Right ventricle myocardium superior (tissue), 1 donor: ENCODE measurements at regions not wholly inside any gene's neighbourhood (a gene's known extent, or its start where the extent isn't known, plus 50 kb on each side); places are given as distances from the start of the nearest gene placed in this dataset.
"Not testable (repeated sequence)": the region's sequence is repeated elsewhere in the genome, so short reads cannot be mapped to it uniquely, and the experiment has no call there.

ENCODE experiments used
- ATAC-seq: fragments of 200-7000 bp; cut with Tn5 transposase; one replicate; pipeline ENCODE4 v1.9.1; 2020; ENCODE audit warnings: mild to moderate bottlenecking; ENCODE audit not compliant: poor library complexity
- DNase-seq: peaks from one replicate; pipeline ENCODE4 v3.0.0-alpha.2; 2020
- intact Hi-C: fragments of 100-400 bp; cut with DNase I; formaldehyde crosslinking; loops from one replicate; pipeline ENCODE4 v1.11.2; 2022
- donor health status: DM: no; HTN: yes; CAD: no; lungs with severe emphysema.

DNA sequence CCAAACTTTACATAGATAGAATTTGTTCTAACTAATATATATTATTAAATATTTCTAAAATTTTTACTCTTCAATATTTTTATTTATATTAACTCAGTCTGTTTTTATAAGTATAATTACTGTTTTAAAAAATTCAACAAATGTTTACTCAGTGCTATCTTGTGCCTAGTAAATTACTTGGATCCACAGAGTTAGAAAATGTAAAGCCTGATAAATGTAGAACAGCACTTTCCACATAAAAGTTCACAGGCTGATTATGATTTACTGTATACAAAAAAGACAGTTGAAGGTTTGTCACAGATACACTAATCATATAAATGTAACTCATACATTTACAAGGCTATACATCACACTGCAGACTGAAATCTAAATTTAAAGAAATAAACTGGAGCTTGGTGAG, 170.0 kb downstream of the FOXG1 start:
- no peak for ATAC-seq
- no peak for DNase-seq
- intact Hi-C loops: no loop called here

DNA sequence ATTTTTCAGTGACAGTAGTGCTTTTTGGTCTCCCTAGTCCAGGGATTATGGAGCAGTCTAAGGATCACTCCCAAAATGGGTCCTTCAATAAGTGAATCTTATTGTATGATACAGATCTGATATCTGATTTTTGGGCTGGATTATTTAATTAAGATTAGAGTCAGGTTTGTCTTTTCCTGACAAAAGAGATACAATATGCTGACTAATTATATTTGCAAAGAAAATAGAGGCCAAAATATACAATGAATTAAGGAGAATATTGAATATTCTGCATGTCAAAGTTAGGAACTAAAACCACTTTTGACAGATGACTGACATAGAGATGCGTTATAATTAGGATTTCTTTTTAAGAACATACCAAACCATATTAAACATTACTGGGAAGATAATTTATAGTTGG, 175.2 kb downstream of the FOXG1 start:
- intact Hi-C loops: no loop called here
- DNase-seq (no peak), ATAC-seq (no peak)

DNA sequence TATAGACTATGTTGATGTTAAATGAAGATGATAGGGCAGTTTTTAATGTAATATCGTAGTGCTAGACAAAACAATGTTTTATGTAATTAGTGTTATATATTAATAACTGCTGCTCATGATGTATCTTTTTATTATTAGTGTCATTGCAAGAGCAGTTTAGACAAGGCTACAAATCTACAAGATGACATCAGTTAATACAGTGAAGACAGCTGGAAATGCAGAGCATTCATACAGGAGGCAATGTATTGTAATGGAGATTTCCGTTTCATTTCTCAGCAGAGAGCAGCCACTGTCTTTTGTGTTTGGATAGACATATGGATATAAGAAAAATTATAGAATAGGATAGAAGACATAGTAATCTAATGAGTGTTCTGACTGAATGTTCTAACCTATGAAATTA, 178.0 kb downstream of the FOXG1 start:
- no peak for ATAC-seq
- DNase-seq: no peak
- intact Hi-C loops: no loop called here

DNA sequence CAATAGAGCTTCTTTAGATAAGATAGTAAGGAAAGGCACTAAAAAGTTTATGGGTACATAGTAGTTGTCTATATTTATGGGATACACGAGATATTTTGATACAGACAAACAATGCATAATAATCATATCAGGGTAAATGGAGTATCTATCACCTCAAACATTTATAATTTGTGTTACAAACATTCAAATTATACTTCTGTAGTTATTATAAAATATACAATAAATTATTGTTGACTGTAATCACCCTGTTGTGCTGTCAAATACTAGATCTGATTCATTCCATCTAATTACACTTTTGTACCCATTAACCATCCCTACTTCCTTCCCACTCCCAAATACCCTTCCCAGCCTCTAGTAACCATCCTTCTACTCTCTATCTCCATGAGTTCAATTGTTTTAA, 179.7 kb downstream of the FOXG1 start:
- intact Hi-C loops: no loop called here
- no peak for DNase-seq
- no peak for ATAC-seq

DNA sequence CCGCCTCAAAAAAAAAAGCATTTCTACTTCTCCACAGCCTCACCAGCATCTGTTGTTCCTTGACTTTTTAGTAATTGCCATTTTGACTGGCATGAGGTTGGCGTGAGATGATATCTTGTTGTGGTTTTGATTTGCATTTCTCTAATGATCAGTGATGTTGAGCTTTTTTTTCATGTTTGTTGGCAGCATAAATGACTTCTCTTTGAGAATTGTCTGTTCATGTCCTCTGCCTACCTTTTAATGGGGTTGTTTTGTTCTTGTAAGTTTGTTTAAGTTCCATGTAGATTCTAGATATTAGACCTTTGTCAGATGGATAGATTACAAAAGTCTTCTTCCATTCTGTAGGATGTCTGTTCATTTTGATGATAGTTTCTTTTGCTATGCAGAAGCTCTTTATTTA, 182.9 kb downstream of the FOXG1 start:
- intact Hi-C loops: no loop called here
- DNase-seq (no peak), ATAC-seq (no peak)

DNA sequence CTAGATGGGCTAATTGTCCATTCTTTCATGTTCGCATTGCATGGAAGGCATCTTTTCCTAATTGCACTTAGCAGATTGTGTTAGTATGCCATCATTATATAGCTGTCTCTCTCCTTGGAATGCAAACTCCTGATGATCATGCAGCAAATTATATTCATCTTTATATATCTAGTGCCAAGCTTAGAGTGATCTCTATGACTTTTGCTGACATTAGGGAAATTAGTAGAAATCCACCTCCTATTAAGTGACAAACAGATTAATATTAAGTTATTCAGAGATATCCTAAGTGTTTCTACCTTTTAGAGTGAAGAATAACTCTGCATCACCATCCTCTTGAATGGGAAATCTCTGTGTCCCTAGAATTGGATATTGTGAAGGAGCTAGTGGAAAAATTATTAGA, 185.6 kb downstream of the FOXG1 start:
- intact Hi-C loops: no loop called here
- ATAC-seq (no peak), DNase-seq (no peak)

DNA sequence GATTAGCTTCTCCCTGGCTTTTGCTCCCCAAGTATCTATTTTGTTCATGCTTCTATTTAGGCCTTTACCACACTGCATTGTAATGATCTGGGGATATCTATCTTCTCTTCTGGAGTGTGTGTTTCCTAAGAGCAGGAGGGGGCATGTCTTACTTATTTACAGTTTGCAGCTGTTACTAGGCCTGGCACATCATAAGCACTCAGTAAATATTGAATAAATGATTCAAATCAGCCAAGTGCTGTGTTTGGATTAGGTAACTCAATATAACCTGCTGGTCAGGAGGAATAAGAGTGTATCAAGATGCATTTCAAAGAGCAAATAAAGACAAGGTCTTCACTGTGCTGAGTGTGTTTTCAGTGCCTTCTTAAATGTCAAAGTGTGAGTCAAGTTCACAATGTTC, 186.1 kb downstream of the FOXG1 start:
- intact Hi-C loops: no loop called here
- no peak for DNase-seq
- no peak for ATAC-seq

DNA sequence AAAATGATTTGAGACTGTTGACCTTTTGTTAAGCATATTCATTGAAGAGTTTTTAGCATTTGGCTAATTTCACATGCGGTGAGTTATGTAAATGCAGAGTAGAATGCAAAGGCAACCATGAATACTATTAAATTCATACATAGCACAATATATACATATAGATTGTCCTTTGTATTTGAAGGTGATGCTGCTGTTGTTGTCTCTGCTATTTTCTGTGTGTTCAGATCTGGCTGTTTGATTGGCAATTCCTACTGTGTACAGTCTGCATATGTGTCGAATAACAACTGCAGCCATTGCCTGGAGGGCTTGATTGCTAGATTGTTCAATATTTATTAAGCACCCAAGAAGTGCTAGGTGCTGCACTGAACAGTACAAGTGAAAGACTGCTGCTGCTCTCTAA, 187.4 kb downstream of the FOXG1 start:
- ATAC-seq: no peak
- no peak for DNase-seq

GRCh38 chr14:28966416-28967233, 200.0 kb downstream of the FOXG1 start:
- intact Hi-C loops: no loop called here
- ATAC-seq (no peak), DNase-seq (no peak)

More for the DNA sequence above, 187.4 kb downstream of the FOXG1 start:
- intact Hi-C loops: no loop called here

GRCh38 chr14:28975084-28975483, 208.5 kb downstream of the FOXG1 start:
- intact Hi-C loops: no loop called here
- no peak for DNase-seq
- ATAC-seq: no peak

GRCh38 chr14:28982228-28982627, 215.6 kb downstream of the FOXG1 start:
- no peak for ATAC-seq
- intact Hi-C loops: no loop called here
- DNase-seq: no peak

GRCh38 chr14:28983279-28983678, 216.7 kb downstream of the FOXG1 start:
- DNase-seq (no peak), ATAC-seq (no peak)
- intact Hi-C loops: no loop called here

GRCh38 chr14:28987516-28987915, 220.9 kb downstream of the FOXG1 start:
- intact Hi-C loops: no loop called here
- DNase-seq (no peak), ATAC-seq (no peak)

DNA sequence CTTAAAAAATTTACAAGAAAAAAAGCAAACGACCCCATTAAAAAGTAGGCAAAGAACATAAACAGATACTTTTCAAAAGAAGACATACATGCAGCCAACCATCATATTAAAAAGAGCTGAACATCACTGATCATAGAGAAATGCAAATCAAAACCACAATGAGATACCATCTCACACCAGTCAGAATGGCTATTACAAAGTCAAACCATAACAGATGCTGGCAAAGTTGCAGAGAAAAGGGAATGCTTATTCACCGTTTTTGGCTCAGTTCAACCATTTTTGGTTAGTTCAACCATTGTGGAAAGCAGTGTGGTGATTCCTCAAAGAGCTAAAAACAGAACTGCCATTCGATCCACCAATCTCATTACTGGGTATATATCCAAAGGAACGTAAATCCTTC, 230.6 kb downstream of the FOXG1 start:
- DNase-seq, intact Hi-C loops, ATAC-seq: not testable (repeated sequence)

DNA sequence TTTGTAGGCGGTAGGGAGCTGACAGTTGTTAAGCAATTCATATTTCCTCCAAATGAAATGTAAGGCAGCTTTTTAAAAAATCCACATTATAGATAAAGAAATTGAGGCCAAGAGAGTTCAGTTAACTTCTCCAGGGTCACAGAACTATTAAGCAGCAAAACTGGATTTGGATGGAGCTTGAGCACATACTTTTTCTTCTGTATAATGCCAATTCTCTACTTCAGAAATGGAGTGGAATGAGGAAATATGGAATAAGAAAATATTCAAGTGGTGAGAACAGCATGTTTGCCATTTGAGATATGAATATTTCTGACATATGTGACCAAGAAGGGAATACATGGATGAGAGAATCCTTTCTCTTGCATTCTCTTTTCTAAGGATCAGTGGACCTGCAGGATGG, 233.1 kb downstream of the FOXG1 start:
- ATAC-seq (no peak), DNase-seq (no peak)
- intact Hi-C loops: no loop called here

- no peak for ATAC-seq
- DNase-seq: no peak
- intact Hi-C loops: no loop called here
Measured at GRCh38 chr14:29005647-29006046, 239.1 kb downstream of the FOXG1 start.

- intact Hi-C loops: no loop called here
- ATAC-seq: no peak
- no peak for DNase-seq
Measured at GRCh38 chr14:29007990-29008389, 241.4 kb downstream of the FOXG1 start.

DNA sequence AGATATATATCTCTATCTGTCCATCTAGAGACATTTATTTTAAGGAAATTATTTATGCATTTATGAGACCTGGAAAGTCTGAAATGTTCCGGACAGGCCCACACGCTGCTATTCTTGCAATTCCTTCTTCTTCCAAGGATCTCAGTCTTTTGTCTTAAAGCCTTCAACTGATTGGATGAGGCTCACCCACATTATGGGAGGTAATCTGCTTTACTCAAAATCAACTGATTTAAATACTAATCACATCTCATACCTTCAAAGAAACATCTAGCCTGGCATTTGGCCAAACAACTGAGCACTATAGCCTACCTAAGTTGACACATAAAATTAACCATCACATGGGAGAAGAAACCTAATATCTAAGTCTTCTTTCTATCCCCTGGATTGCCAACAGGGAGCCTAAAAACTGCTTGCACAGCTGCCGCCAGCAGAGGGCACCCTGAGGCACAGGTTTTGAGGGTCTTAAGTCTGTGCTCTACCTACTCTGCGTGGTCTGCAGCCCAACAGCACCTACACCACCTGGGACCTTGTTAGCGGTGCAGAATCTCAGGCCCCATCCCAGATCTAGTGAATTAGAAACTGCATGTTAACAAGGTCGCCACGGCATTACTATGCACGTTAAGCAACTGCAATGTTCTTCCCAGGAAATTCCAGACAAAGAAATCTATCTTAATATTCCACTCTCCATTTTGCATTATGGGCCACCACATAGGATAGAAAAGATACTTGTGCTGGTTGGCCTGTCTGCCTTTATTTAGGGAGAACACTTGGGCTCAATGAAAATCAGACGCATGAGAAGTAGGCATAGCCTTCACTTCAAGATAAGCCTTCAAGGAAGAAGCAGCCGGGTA, 249.7 kb downstream of the FOXG1 start:
- peak; percentile 38 for DNase-seq
- intact Hi-C loops: no loop called here
- ATAC-seq: no peak

GRCh38 chr14:29023505-29023904, 256.9 kb downstream of the FOXG1 start:
- intact Hi-C loops, DNase-seq, ATAC-seq: not testable (repeated sequence)

DNA sequence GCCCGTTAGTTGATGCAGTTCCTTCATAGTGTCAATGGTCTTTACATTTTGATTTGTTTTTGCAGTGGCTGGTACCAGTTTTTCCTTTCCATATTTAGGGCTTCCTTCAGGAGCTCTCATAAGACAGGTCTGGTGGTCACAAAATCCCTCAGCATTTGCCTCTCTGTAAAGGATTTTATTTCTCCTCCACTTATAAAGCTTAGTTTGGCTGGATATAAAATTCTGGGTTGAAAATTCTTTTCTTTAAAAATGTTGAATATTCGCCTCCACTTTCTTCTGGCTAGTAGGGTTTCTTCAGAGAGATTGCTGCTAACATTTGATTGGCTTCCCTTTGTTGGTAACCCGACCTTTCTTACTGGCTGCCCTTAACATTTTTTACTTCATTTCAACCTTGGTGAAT, 260.9 kb downstream of the FOXG1 start:
- ATAC-seq, intact Hi-C loops: not testable (repeated sequence)

More for the DNA sequence above, 260.9 kb downstream of the FOXG1 start:
- DNase-seq: not testable (repeated sequence)
